Kidney (tissue), 13 donors: ENCODE measurements at regions not wholly inside any gene's neighbourhood (a gene's known extent, or its start where the extent isn't known, plus 50 kb on each side); places are given as distances from the start of the nearest gene placed in this dataset.
A peak's percentile ranks its signal among the peaks of the same experiment; 100 is the strongest.

Source experiments
- DNase-seq, 5 donors: peaks; one replicate each; pipeline ENCODE4 v3.0.0-alpha.2; 2013 to 2020
- FAIRE-seq: peaks from 2 replicates; lab custom pipeline; 2012; peaks lifted over from hg19 to GRCh38; lab: Jason Lieb, UNC
- H3K27ac ChIP-seq, 2 donors: one replicate each; pipeline ENCODE4 v1.7.0; 2013; ENCODE audit warnings: low read depth in 2 of 2, low read length in 2 of 2, inconsistent platforms in 1 of 2
- H3K27me3 ChIP-seq: one replicate; pipeline ENCODE4 v1.7.1; 2013; ENCODE audit warnings: low read length, inconsistent platforms; ENCODE audit not compliant: control insufficient read depth, insufficient read depth
- H3K36me3 ChIP-seq, 3 donors: one replicate each; pipeline versions ENCODE4 v1.7.0 to v1.7.1; 2013; ENCODE audit warnings: low read length in 3 of 3, control low read depth in 1 of 3, inconsistent platforms in 1 of 3; ENCODE audit not compliant: insufficient read depth in 3 of 3, control insufficient read depth in 2 of 3
- H3K4me1 ChIP-seq, 3 donors: one replicate each; pipeline versions ENCODE4 v1.7.0 to v1.7.1; 2013; ENCODE audit warnings: low read length in 3 of 3, inconsistent platforms in 1 of 3, low read depth in 1 of 3; ENCODE audit not compliant: control insufficient read depth in 2 of 3, insufficient read depth in 2 of 3
- H3K4me3 ChIP-seq, 3 donors: one replicate each; pipeline versions ENCODE4 v1.7.0 to v1.8.1; 2013; ENCODE audit warnings: low read length in 3 of 3, control low read depth in 1 of 3, inconsistent platforms in 1 of 3
- H3K9ac ChIP-seq, 3 donors: one replicate each; pipeline versions ENCODE4 v1.7.0 to v1.7.1; 2013; ENCODE audit warnings: low read length in 3 of 3, control low read depth in 1 of 3, inconsistent platforms in 1 of 3
- H3K9me3 ChIP-seq, 3 donors: one replicate each; pipeline versions ENCODE4 v1.7.0 to v1.7.1; 2013; ENCODE audit warnings: low read length in 3 of 3, control low read depth in 1 of 3, inconsistent platforms in 1 of 3; ENCODE audit not compliant: control insufficient read depth in 2 of 3, insufficient read depth in 1 of 3
- intact Hi-C: fragments of 100-400 bp; cut with DNase I; formaldehyde crosslinking; loops from one replicate; pipeline ENCODE4 v1.11.1; 2022
- TF ChIP-seq, protein P1 (sequence below): IDR thresholded peaks from 3 replicates; pipeline ENCODE4 v1.5.1; 2012; ENCODE audit warnings: mild to moderate bottlenecking, moderate library complexity, borderline replicate concordance; ENCODE audit not compliant: insufficient read depth; ENCODE audit errors: extremely low read depth
- donor health status: control.
- donor health status: control.
- donor health status: control.
- donor health status: control.
- donor health status: control.
- donor health status: DM: yes; HTN: yes; CAD: no.
- donor health status: Normal renal cell carcinoma (clear cell type).

GRCh38 chr15:62739082-62739481, 303.5 kb upstream of the TPM1 start:
- FAIRE-seq (no peak), DNase-seq (no peak)
- Histone ChIP-seq H3K36me3 (peaks cover 0 to 6% (median 2%) of the 10 kb centered on the region in 3 donors), H3K9me3 (no peaks in the 10 kb centered on the region), H3K27me3 (no peaks in the 10 kb centered on the region), H3K9ac (no peak overlapping the region), H3K4me1 (peaks cover 0 to 3% (median 0%) of the 10 kb centered on the region in 3 donors), H3K27ac (no peak overlapping the region), H3K4me3 (no peak overlapping the region)
- intact Hi-C loops: no loop called here
- TF ChIP-seq, protein P1, sequence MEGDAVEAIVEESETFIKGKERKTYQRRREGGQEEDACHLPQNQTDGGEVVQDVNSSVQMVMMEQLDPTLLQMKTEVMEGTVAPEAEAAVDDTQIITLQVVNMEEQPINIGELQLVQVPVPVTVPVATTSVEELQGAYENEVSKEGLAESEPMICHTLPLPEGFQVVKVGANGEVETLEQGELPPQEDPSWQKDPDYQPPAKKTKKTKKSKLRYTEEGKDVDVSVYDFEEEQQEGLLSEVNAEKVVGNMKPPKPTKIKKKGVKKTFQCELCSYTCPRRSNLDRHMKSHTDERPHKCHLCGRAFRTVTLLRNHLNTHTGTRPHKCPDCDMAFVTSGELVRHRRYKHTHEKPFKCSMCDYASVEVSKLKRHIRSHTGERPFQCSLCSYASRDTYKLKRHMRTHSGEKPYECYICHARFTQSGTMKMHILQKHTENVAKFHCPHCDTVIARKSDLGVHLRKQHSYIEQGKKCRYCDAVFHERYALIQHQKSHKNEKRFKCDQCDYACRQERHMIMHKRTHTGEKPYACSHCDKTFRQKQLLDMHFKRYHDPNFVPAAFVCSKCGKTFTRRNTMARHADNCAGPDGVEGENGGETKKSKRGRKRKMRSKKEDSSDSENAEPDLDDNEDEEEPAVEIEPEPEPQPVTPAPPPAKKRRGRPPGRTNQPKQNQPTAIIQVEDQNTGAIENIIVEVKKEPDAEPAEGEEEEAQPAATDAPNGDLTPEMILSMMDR: no peak

- Histone ChIP-seq H3K4me1 (peaks cover 0 to 3% (median 0%) of the 10 kb centered on the region in 3 donors), H3K27me3 (no peaks in the 10 kb centered on the region), H3K27ac (no peak overlapping the region), H3K9me3 (no peaks in the 10 kb centered on the region), H3K36me3 (peaks cover 0 to 6% (median 2%) of the 10 kb centered on the region in 3 donors), H3K4me3 (no peak overlapping the region), H3K9ac (no peak overlapping the region)
- no peak for FAIRE-seq
- DNase-seq: peak in 2 of 5 donors; percentile 43 to 59
- intact Hi-C loops: no loop called here
- TF ChIP-seq, protein P1: no peak
Measured at GRCh38 chr15:62739507-62739906, 303.0 kb upstream of the TPM1 start.

DNA sequence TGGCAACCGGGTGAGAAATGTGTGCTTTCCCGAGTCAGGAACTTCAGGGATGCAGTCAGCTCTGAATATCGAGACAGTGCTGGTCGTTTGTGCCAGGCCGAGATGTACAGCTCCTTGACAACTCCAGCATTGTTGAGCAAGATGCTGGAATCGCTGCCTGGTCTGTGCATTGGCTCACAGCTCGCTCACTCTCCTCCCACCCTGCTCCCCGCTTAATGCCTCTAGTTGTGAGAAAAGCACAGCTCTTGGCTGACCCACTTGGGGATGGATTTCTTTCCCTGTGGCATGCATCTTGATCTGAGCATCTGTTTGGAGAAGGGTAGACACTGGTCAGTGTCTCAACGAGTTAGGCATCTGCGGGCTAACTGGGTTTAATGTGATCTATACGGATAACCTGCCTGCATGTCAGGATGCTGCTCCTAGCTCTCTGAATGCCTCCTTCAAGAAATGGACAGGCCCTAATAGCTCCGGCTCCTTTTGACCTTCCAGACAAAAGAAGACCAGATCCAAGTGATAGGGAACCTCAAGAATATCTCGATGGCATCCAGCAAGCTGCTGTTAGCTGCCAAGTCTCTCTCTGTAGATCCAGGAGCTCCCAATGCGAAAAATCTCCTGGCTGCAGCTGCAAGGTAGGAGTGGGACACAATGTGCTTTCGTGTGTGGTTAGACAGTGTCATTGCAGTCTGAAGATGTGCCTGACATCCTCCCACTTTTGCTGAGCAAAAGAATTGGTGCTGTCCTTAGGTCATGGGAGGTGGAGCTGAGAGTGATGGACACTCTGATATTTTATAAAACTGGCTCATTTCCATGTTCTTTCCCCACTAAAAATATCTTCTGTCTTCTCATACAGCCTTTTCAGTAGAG, 302.2 kb upstream of the TPM1 start:
- DNase-seq (no peak), FAIRE-seq (no peak)
- Histone ChIP-seq H3K4me3 (no peak overlapping the region), H3K27ac (no peak overlapping the region), H3K4me1 (peaks cover 0 to 3% (median 0%) of the 10 kb centered on the region in 3 donors), H3K36me3 (peaks cover 0 to 6% (median 2%) of the 10 kb centered on the region in 3 donors), H3K27me3 (no peaks in the 10 kb centered on the region), H3K9ac (no peak overlapping the region), H3K9me3 (no peaks in the 10 kb centered on the region)
- intact Hi-C loops: no loop called here
- TF ChIP-seq, protein P1: no peak
